HL-60 (cell line): ENCODE measurements at regions not wholly inside any gene's neighbourhood (a gene's known extent, or its start where the extent isn't known, plus 50 kb on each side); places are given as distances from the start of the nearest gene placed in this dataset.
A peak's percentile ranks its signal among the peaks of the same experiment; 100 is the strongest.

ENCODE experiments used
- DNase-seq, 2 experiments: peaks; one replicate each; pipeline ENCODE4 v3.0.0-alpha.2; 2010 to 2020; ENCODE audit warnings: low read depth in 1 of 2, low spot score in 1 of 2
- H3K27ac ChIP-seq: fragments of 250-450 bp; sonication (Bioruptor Pico); replicated peaks from 2 replicates; pipeline ENCODE4 v1.5.1; 2020; ENCODE audit warnings: mild to moderate bottlenecking, moderate library complexity
- H3K27me3 ChIP-seq: fragments of 250-450 bp; sonication (Bioruptor Pico); 2 replicates; pipeline ENCODE4 v1.5.1; 2021; ENCODE audit warnings: mild to moderate bottlenecking, moderate library complexity; ENCODE audit not compliant: insufficient read depth, poor library complexity, severe bottlenecking
- H3K4me3 ChIP-seq: replicated peaks from 2 replicates; pipeline ENCODE4 v1.5.1; 2011; ENCODE audit warnings: mild to moderate bottlenecking, control low read depth, low read length; ENCODE audit not compliant: insufficient read depth
- CTCF ChIP-seq: IDR thresholded peaks from one replicate; pipeline ENCODE4 v1.5.1; 2011; ENCODE audit warnings: low read length, control low read depth, inconsistent platforms; ENCODE audit not compliant: insufficient read depth
- GABPA ChIP-seq: IDR thresholded peaks from 2 replicates; pipeline ENCODE4 v1.6.1; 2012; ENCODE audit warnings: low read depth
- POLR2AphosphoS5 ChIP-seq: IDR thresholded peaks from 2 replicates; pipeline ENCODE4 v1.6.1; 2012; ENCODE audit warnings: low read depth
- REST ChIP-seq: IDR thresholded peaks from 2 replicates; pipeline ENCODE4 v1.6.1; 2012; ENCODE audit warnings: low read depth; ENCODE audit not compliant: insufficient replicate concordance
- SPI1 ChIP-seq: IDR thresholded peaks from 2 replicates; pipeline ENCODE4 v1.6.1; 2012; ENCODE audit warnings: low read depth, mild to moderate bottlenecking, borderline replicate concordance

- DNase-seq = no peak
- Histone ChIP-seq H3K27me3 (no peaks in the 10 kb centered on the region), H3K4me3 (no peak overlapping the region), H3K27ac (no peak overlapping the region)
- no peak for TF ChIP-seq POLR2AphosphoS5
- no peak for TF ChIP-seq CTCF
- no peak for TF ChIP-seq SPI1
- no peak for TF ChIP-seq REST
- no peak for TF ChIP-seq GABPA
Measured at GRCh38 chr1:208665936-208666335, 421.8 kb upstream of the PLXNA2 start.

- no peak overlapping the region for H3K4me3 ChIP-seq
- no peak overlapping the region for H3K27ac ChIP-seq
- DNase-seq = no peak
- no peak for TF ChIP-seq SPI1
- TF ChIP-seq REST = peak; percentile 91
- H3K27me3 ChIP-seq = no peaks in the 10 kb centered on the region
Measured at GRCh38 chr1:208668991-208669390, 424.8 kb upstream of the PLXNA2 start.

GRCh38 chr1:208670778-208671177 lies 426.6 kb upstream of the PLXNA2 start:
- Histone ChIP-seq H3K27me3 (peaks cover 3% of the 10 kb centered on the region), H3K4me3 (no peak overlapping the region), H3K27ac (no peak overlapping the region)
- no peak for DNase-seq
- TF ChIP-seq SPI1 (no peak), POLR2AphosphoS5 (no peak), GABPA (no peak), REST (no peak), CTCF (no peak)
